Natural killer cell treated with Interleukin-12 subunit alpha and Interleukin-12 subunit beta and Interleukin-15 and Interleukin-18, amount 100 ng/mL, for 72 hours (primary cell): ENCODE measurements at regions not wholly inside any gene's neighbourhood (a gene's known extent, or its start where the extent isn't known, plus 50 kb on each side); places are given as distances from the start of the nearest gene placed in this dataset.

Experiments used
- ATAC-seq, 2 donors: fragments of 150-1000 bp; cut with Tn5 transposase in 1 of 2; sonication (Bioruptor Pico), chemical (Tn5 transposase) in 1 of 2; 2 replicates each; pipeline ENCODE4 v1.10.0; 2021
- DNase-seq: peaks from one replicate; pipeline ENCODE4 v3.0.0; 2022; ENCODE audit warnings: low spot score
- H3K27ac Mint-ChIP-seq, 2 donors: 1 replicate in 1 of 2; 2 replicates in 1 of 2; pipeline ENCODE4 v1.8.0; 2022; ENCODE audit warnings: mixed read lengths in 2 of 2, mild to moderate bottlenecking in 1 of 2, moderate library complexity in 1 of 2
- H3K27me3 Mint-ChIP-seq, 2 donors: 1 replicate in 1 of 2; 2 replicates in 1 of 2; pipeline ENCODE4 v1.8.0; 2022; ENCODE audit warnings: mixed read lengths in 2 of 2
- H3K36me3 Mint-ChIP-seq: one replicate; pipeline ENCODE4 v1.8.0; 2022; ENCODE audit warnings: mixed read lengths
- H3K4me1 Mint-ChIP-seq, 2 donors: 1 replicate in 1 of 2; 2 replicates in 1 of 2; pipeline ENCODE4 v1.8.0; 2022; ENCODE audit warnings: low read depth in 2 of 2, mixed read lengths in 2 of 2, mild to moderate bottlenecking in 1 of 2
- H3K4me3 Mint-ChIP-seq: one replicate; pipeline ENCODE4 v1.8.0; 2022; ENCODE audit warnings: mixed read lengths
- H3K9me3 Mint-ChIP-seq: 2 replicates; pipeline ENCODE4 v1.8.0; 2022; ENCODE audit warnings: mixed read lengths

- DNase-seq (no peak), ATAC-seq (no peak)
- no peak overlapping the region for H3K27ac Mint-ChIP-seq
- no peak overlapping the region for H3K4me3 Mint-ChIP-seq
- H3K4me1 Mint-ChIP-seq = no peaks in the 10 kb centered on the region
- peaks cover 10% of the 10 kb centered on the region for H3K36me3 Mint-ChIP-seq
- peaks cover 14% of the 10 kb centered on the region for H3K9me3 Mint-ChIP-seq
- H3K27me3 Mint-ChIP-seq = peaks cover 0 to 7% of the 10 kb centered on the region in 2 donors
Measured at GRCh38 chr2:33746208-33746800, 147.2 kb upstream of the FAM98A start.

DNA sequence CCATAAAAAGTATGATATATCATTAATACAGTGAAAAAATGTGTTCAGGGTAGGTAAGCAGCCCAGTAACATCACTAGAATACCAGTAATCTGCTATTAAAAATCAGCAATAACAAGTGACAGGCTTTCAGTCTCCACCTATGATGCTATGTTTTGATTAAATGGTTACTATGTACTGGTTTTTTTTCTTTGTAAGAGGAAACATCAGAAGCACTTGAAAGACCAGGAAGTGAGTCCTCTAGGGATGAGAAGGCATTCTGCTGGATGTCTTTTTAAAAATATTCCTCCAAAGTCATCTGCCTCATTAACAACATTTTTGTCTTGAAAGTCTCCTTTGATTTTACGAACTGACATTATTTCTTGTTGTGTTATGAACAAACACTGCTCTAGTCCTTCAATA, 136.0 kb upstream of the FAM98A start:
- no peak overlapping the region for H3K27ac Mint-ChIP-seq
- DNase-seq = no peak
- no peaks in the 10 kb centered on the region for H3K9me3 Mint-ChIP-seq
- H3K4me3 Mint-ChIP-seq = no peak overlapping the region
- no peaks in the 10 kb centered on the region for H3K4me1 Mint-ChIP-seq
- ATAC-seq = no peak
- no peaks in the 10 kb centered on the region for H3K36me3 Mint-ChIP-seq
- no peaks in the 10 kb centered on the region for H3K27me3 Mint-ChIP-seq

DNA sequence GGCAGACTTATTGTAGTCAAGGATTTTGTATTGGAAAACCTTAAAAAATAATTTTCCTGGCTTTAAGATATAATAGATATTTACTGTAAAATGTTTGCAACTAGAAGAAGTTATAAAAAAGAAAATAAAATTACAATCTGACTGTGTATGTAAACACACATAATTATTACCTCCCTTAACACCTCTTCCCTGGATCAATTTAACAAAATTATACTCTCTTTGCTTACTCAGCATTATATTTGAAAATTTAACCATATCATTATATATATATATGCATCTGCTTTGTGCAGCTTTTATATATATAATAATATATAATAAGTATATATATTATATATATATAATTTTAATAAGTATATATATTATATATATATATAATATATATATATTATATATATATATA, 131.7 kb upstream of the FAM98A start:
- H3K9me3 Mint-ChIP-seq = peaks cover 4% of the 10 kb centered on the region
- ATAC-seq (no peak), DNase-seq (no peak)
- no peaks in the 10 kb centered on the region for H3K36me3 Mint-ChIP-seq
- H3K27me3 Mint-ChIP-seq = no peaks in the 10 kb centered on the region
- no peak overlapping the region for H3K4me3 Mint-ChIP-seq
- H3K4me1 Mint-ChIP-seq = no peaks in the 10 kb centered on the region
- no peak overlapping the region for H3K27ac Mint-ChIP-seq

DNA sequence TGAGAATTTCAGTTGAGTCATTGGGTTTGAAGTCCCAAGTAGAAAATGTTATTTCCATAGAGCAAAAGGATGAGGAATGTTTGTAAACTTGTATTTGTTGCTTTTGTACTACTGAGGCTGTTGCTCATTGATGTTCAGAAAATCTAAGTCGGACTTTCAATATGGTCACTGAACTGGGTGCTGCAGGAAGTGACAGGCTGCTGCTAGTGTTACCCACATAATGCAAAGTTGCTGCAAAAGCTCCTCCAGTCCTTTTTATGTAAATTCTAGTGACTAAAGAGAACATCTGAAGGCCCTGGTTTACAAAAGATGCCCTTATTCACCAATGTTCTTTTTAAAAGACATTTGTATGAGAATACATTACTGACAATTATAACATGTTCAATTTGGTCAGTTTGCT, 131.1 kb upstream of the FAM98A start:
- DNase-seq = no peak
- Mint-ChIP-seq H3K27me3 (no peaks in the 10 kb centered on the region), H3K27ac (no peak overlapping the region), H3K9me3 (peaks cover 4% of the 10 kb centered on the region), H3K4me1 (no peaks in the 10 kb centered on the region), H3K4me3 (no peak overlapping the region), H3K36me3 (no peaks in the 10 kb centered on the region)
- ATAC-seq = peak in 1 of 2 donors; percentile 22

GRCh38 chr2:33729353-33729752, 130.3 kb upstream of the FAM98A start:
- H3K36me3 Mint-ChIP-seq = no peaks in the 10 kb centered on the region
- ATAC-seq (no peak), DNase-seq (no peak)
- no peaks in the 10 kb centered on the region for H3K27me3 Mint-ChIP-seq
- no peak overlapping the region for H3K27ac Mint-ChIP-seq
- no peaks in the 10 kb centered on the region for H3K4me1 Mint-ChIP-seq
- H3K4me3 Mint-ChIP-seq = no peak overlapping the region
- peaks cover 4% of the 10 kb centered on the region for H3K9me3 Mint-ChIP-seq

DNA sequence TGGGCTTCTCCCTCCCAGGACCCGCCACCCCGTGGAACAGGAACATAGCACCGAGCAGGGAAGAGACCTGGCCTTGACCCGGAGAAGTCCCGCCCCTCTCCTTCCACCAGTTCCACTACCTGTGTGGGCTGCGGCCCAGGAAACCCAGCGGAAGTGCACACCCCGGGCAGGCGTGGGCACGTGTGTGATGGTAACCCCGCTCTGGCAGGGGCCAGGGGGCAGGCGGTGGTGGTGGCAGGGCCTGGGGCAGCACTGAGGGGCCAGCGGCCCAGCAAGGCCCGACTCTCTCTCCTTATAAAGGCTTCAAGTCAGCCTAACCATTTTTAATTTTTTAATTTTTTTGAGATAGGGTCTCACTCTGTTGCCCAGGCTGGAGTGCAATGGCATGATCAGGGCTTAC, 129.0 kb upstream of the FAM98A start:
- Mint-ChIP-seq H3K9me3 (peaks cover 4% of the 10 kb centered on the region), H3K4me3 (no peak overlapping the region), H3K27me3 (no peaks in the 10 kb centered on the region), H3K4me1 (no peaks in the 10 kb centered on the region), H3K36me3 (no peaks in the 10 kb centered on the region), H3K27ac (no peak overlapping the region)
- ATAC-seq (peak; percentile 11 to 26), DNase-seq (no peak)

DNA sequence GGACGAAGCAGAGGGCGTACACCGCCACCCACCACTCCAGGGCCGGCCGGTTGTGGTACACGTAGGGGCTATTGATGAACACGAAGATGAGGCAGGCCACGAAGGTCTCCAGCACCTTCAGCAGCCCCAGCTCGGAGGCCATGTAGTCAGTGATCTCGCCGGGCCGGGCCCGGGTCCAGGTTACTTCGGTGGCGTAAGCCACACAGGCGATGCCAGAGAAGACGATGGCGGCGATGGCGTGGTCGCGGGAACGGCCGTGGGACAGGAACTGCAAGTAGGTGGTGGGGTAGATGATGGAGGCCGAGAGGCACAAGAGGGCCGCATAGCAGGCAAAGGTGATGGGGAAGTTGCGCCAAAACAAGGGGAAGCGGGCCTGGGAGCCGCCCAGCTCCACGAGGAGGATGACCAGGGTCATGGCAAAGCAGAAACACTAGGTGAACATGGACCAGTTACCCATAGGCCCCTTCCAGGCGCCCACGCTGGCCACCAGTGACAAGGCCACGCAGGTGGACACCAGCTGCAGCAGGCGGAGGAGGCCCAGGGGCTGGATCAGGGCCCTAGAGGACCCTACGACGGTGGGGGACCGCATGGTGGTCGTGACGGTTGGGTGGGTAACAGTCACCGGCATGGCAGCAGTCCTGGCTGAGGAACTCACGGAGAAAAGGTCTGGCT, 128.4 kb upstream of the FAM98A start:
- H3K27me3 Mint-ChIP-seq = no peaks in the 10 kb centered on the region
- H3K4me3 Mint-ChIP-seq = no peak overlapping the region

GRCh38 chr2:33726415-33726814, 127.3 kb upstream of the FAM98A start:
- Mint-ChIP-seq H3K9me3 (peaks cover 4% of the 10 kb centered on the region), H3K4me1 (no peaks in the 10 kb centered on the region), H3K27me3 (no peaks in the 10 kb centered on the region), H3K27ac (no peak overlapping the region), H3K36me3 (no peaks in the 10 kb centered on the region), H3K4me3 (no peak overlapping the region)
- ATAC-seq (no peak), DNase-seq (no peak)

More for the DNA sequence above, 128.4 kb upstream of the FAM98A start:
- DNase-seq = no peak
- Mint-ChIP-seq H3K9me3 (peaks cover 4% of the 10 kb centered on the region), H3K4me1 (no peaks in the 10 kb centered on the region), H3K36me3 (no peaks in the 10 kb centered on the region), H3K27ac (no peak overlapping the region)
- peak; percentile 11 to 31 for ATAC-seq

- DNase-seq = no peak
- no peaks in the 10 kb centered on the region for H3K36me3 Mint-ChIP-seq
Measured at GRCh38 chr2:33723329-33723728, 124.2 kb upstream of the FAM98A start.

DNA sequence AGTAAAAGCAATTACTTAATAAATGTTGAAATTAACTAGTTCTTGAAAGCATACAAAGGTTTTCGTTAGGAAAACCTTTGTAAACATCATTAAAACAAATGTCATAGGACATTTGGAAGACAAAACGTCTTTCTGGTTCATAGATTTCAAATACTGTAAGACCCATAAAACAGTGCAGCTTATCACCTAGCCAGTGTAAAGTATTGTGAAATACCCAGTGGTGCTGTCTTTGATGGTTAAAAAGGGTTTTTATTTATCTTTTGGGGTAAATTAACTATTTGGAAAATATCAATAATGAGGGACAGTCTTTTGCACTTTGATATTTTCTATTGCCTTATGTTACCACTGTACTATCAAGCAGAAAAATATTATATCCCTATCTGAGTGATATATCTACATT, 120.0 kb upstream of the FAM98A start:
- H3K4me3 Mint-ChIP-seq = no peak overlapping the region

More at GRCh38 chr2:33723329-33723728, 124.2 kb upstream of the FAM98A start:
- ATAC-seq = no peak
- H3K27me3 Mint-ChIP-seq = peaks cover 0 to 10% of the 10 kb centered on the region in 2 donors
- H3K4me1 Mint-ChIP-seq = no peaks in the 10 kb centered on the region
- no peak overlapping the region for H3K27ac Mint-ChIP-seq
- no peak overlapping the region for H3K4me3 Mint-ChIP-seq
- peaks cover 4% of the 10 kb centered on the region for H3K9me3 Mint-ChIP-seq

GRCh38 chr2:33712674-33713073, 113.6 kb upstream of the FAM98A start:
- H3K36me3 Mint-ChIP-seq = no peaks in the 10 kb centered on the region
- ATAC-seq = no peak
- H3K9me3 Mint-ChIP-seq = no peaks in the 10 kb centered on the region
- H3K27ac Mint-ChIP-seq = no peak overlapping the region
- no peak for DNase-seq
- peaks cover 0 to 8% of the 10 kb centered on the region in 2 donors for H3K27me3 Mint-ChIP-seq
- H3K4me3 Mint-ChIP-seq = no peak overlapping the region
- no peaks in the 10 kb centered on the region for H3K4me1 Mint-ChIP-seq

More for the DNA sequence above, 120.0 kb upstream of the FAM98A start:
- H3K36me3 Mint-ChIP-seq = no peaks in the 10 kb centered on the region
- DNase-seq (no peak), ATAC-seq (no peak)
- H3K27ac Mint-ChIP-seq = no peak overlapping the region
- H3K27me3 Mint-ChIP-seq = peaks cover 0 to 21% of the 10 kb centered on the region in 2 donors
- H3K9me3 Mint-ChIP-seq = no peaks in the 10 kb centered on the region
- H3K4me1 Mint-ChIP-seq = no peaks in the 10 kb centered on the region

- Mint-ChIP-seq H3K36me3 (no peaks in the 10 kb centered on the region), H3K4me1 (no peaks in the 10 kb centered on the region), H3K27me3 (no peaks in the 10 kb centered on the region), H3K27ac (no peak overlapping the region), H3K4me3 (no peak overlapping the region), H3K9me3 (no peaks in the 10 kb centered on the region)
- DNase-seq = no peak
- no peak for ATAC-seq
Measured at GRCh38 chr2:33709951-33710350, 110.9 kb upstream of the FAM98A start.

DNA sequence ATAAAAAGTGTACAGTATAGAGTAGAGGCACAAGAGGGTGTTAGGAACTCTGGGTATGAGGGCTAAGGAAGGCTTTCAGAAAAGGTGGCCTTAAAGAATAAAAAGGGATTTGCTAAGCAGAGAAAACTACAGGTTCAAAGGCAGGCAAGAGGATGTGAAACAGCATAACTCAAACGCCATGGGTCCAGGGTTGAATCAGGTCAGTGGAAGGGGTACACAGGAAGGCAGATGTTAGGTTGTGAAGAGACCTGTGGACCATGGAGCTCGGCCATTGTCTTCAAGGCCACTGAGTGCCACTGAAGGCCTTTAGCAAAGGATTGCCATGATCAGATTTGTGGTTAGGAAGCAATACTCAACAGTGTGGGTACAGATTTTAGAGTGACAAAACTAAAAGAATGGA, 108.2 kb upstream of the FAM98A start:
- Mint-ChIP-seq H3K27ac (no peak overlapping the region), H3K27me3 (peaks cover 0 to 5% of the 10 kb centered on the region in 2 donors), H3K36me3 (no peaks in the 10 kb centered on the region), H3K4me3 (no peak overlapping the region), H3K4me1 (no peaks in the 10 kb centered on the region), H3K9me3 (no peaks in the 10 kb centered on the region)
- no peak for ATAC-seq
- DNase-seq = no peak

DNA sequence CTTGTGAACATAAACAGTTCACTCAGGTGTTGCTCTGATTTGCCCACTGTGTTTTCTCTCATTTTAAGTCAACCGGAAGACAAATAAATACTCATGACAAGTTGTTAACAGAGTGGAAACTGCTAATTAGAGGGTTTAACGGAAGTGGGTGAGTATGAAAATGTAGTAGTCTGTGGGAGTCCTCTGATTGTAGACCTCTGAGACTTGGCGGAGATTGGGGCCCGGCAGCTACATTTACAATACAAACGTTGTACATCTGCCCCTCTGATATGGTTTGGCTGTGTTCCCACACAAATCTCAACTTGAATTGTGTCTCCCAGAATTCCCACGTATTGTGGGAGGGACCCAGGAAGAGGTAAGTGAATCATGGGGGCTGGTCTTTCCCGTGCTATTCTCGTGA, 107.3 kb upstream of the FAM98A start:
- Mint-ChIP-seq H3K36me3 (no peaks in the 10 kb centered on the region), H3K27me3 (peaks cover 0 to 6% of the 10 kb centered on the region in 2 donors), H3K27ac (no peak overlapping the region), H3K4me1 (no peaks in the 10 kb centered on the region), H3K9me3 (no peaks in the 10 kb centered on the region), H3K4me3 (no peak overlapping the region)
- ATAC-seq (no peak), DNase-seq (no peak)
